ENCODE measurements at regions not wholly inside any gene's neighbourhood (a gene's known extent, or its start where the extent isn't known, plus 50 kb on each side); places are given as distances from the start of the nearest gene placed in this dataset.

DNA sequence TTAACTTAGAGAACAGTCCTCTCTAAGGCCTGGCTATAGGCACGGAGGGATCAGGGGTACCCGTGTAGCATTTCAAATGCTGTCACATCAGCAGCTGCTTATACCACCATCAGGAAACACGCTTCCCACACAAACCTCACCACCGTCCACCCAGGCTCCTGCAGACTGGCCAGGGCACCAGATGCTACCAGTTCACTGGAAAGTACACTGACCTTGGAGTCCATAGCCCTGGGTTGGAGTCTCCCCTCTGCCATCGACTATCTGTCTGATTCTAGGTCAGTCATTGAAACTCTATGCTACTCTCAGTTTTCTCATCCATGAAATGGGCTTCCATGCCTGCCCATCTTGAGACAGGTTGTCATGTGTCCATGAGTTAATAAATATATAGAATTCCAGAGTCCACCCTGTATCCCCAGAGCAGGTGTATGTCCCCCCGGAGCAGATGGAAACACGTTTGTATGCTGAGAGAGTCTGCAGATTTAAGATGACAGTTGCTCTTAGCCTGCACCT is 156.0 kb upstream of the SMAD3 start:
- TF ChIP-seq POLR2A (IDR thresholded peaks at IDR 0.05) (no peak), EP300 (IDR thresholded peaks at IDR 0.05; ENCODE audit: low read depth) (no peak), CTCF (IDR thresholded peaks at IDR 0.05) (no peak)

All from transverse colon (tissue), 3 donors.